Activated CD4-positive, alpha-beta T cell treated with anti-CD3 and anti-CD28 coated beads, Interleukin-2, Interleukin-6, amounts not matched to agents 100 ng/mL and 50 ng/mL, durations not matched to agents 16 hours and 8 hours (primary cell): ENCODE measurements at regions not wholly inside any gene's neighbourhood (a gene's known extent, or its start where the extent isn't known, plus 50 kb on each side); places are given as distances from the start of the nearest gene placed in this dataset.

ENCODE experiments used
- DNase-seq: peaks from one replicate; pipeline ENCODE4 v3.0.0-alpha.2; 2020

GRCh38 chr2:22810602-22811001, 574.4 kb upstream of the KLHL29 start:
- DNase-seq, result no peak

- no peak for DNase-seq
Measured at GRCh38 chr2:22812065-22812680, 572.8 kb upstream of the KLHL29 start.

- no peak for DNase-seq
Measured at GRCh38 chr2:22817197-22817596, 567.8 kb upstream of the KLHL29 start.

- DNase-seq, result no peak
Measured at GRCh38 chr2:22821458-22821857, 563.5 kb upstream of the KLHL29 start.

- DNase-seq, result no peak
Measured at GRCh38 chr2:22822835-22823234, 562.1 kb upstream of the KLHL29 start.

GRCh38 chr2:22824618-22825017, 560.4 kb upstream of the KLHL29 start:
- DNase-seq, result no peak

GRCh38 chr2:22826703-22827102, 558.3 kb upstream of the KLHL29 start:
- DNase-seq, result no peak

GRCh38 chr2:22829791-22830190, 555.2 kb upstream of the KLHL29 start:
- DNase-seq, result no peak

- no peak for DNase-seq
Measured at GRCh38 chr2:22832196-22832595, 552.8 kb upstream of the KLHL29 start.

- DNase-seq, result no peak
Measured at GRCh38 chr2:22838461-22838860, 546.5 kb upstream of the KLHL29 start.

- no peak for DNase-seq
Measured at GRCh38 chr2:22842205-22842869, 542.6 kb upstream of the KLHL29 start.

GRCh38 chr2:22843919-22844537, 541.0 kb upstream of the KLHL29 start:
- DNase-seq, result no peak

- no peak for DNase-seq
Measured at GRCh38 chr2:22850310-22850709, 534.7 kb upstream of the KLHL29 start.

GRCh38 chr2:22854588-22854987, 530.4 kb upstream of the KLHL29 start:
- DNase-seq, result no peak

GRCh38 chr2:22855081-22855480, 529.9 kb upstream of the KLHL29 start:
- DNase-seq, result no peak

GRCh38 chr2:22855761-22856184, 529.2 kb upstream of the KLHL29 start:
- no peak for DNase-seq

GRCh38 chr2:22867973-22868372, 517.0 kb upstream of the KLHL29 start:
- DNase-seq, result no peak

- DNase-seq, result no peak
Measured at GRCh38 chr2:22878121-22878520, 506.9 kb upstream of the KLHL29 start.

- no peak for DNase-seq
Measured at GRCh38 chr2:22879009-22879863, 505.7 kb upstream of the KLHL29 start.

- DNase-seq, result no peak
Measured at GRCh38 chr2:22880161-22880560, 504.8 kb upstream of the KLHL29 start.

- no peak for DNase-seq
Measured at GRCh38 chr2:22882011-22882410, 503.0 kb upstream of the KLHL29 start.

- no peak for DNase-seq
Measured at GRCh38 chr2:22882643-22883042, 502.3 kb upstream of the KLHL29 start.

- no peak for DNase-seq
Measured at GRCh38 chr2:22883054-22883453, 501.9 kb upstream of the KLHL29 start.

- no peak for DNase-seq
Measured at GRCh38 chr2:22885245-22885644, 499.7 kb upstream of the KLHL29 start.
